ENCODE measurements at regions not wholly inside any gene's neighbourhood (a gene's known extent, or its start where the extent isn't known, plus 50 kb on each side); places are given as distances from the start of the nearest gene placed in this dataset.

- ATAC-seq (no peak), DNase-seq (ENCODE audit: low spot score in 2 of 2) (no peak)
- Mint-ChIP-seq H3K9me3 (no peaks in the 10 kb centered on the region), H3K27ac (no peak overlapping the region), H3K36me3 (no peaks in the 10 kb centered on the region)
Observed at GRCh38 chr2:129794540-129794939, 184.9 kb upstream of the RAB6C start.

- no peaks in the 10 kb centered on the region for H3K36me3 Mint-ChIP-seq
- ATAC-seq = no peak
Observed at GRCh38 chr2:129796225-129796624, 183.2 kb upstream of the RAB6C start.

GRCh38 chr2:129796801-129797488 is 182.5 kb upstream of the RAB6C start:
- ATAC-seq (no peak), DNase-seq (ENCODE audit: low spot score in 2 of 2) (no peak)
- peak overlapping the region in 1 of 2 donors; percentile 50 for H3K27ac Mint-ChIP-seq
- no peaks in the 10 kb centered on the region for H3K36me3 Mint-ChIP-seq
- no peaks in the 10 kb centered on the region for H3K9me3 Mint-ChIP-seq

More at GRCh38 chr2:129796225-129796624, 183.2 kb upstream of the RAB6C start:
- H3K27ac Mint-ChIP-seq = no peak overlapping the region
- no peak for DNase-seq (ENCODE audit: low spot score in 2 of 2)
- H3K9me3 Mint-ChIP-seq = no peaks in the 10 kb centered on the region

- no peaks in the 10 kb centered on the region for H3K9me3 Mint-ChIP-seq
- H3K27ac Mint-ChIP-seq = peak overlapping the region in 1 of 2 donors; percentile 36
- DNase-seq (ENCODE audit: low spot score in 2 of 2) = no peak
- ATAC-seq = no peak
- no peaks in the 10 kb centered on the region for H3K36me3 Mint-ChIP-seq
Observed at GRCh38 chr2:129797489-129798300, 181.8 kb upstream of the RAB6C start.

- ATAC-seq = no peak
- Mint-ChIP-seq H3K9me3 (no peaks in the 10 kb centered on the region), H3K27ac (peak overlapping the region in 1 of 2 donors; percentile 47), H3K36me3 (no peaks in the 10 kb centered on the region)
- no peak for DNase-seq (ENCODE audit: low spot score in 2 of 2)
Observed at GRCh38 chr2:129798301-129798581, 181.2 kb upstream of the RAB6C start.

GRCh38 chr2:129798626-129799025 is 180.8 kb upstream of the RAB6C start:
- Mint-ChIP-seq H3K36me3 (no peaks in the 10 kb centered on the region), H3K9me3 (no peaks in the 10 kb centered on the region), H3K27ac (no peak overlapping the region)
- no peak for ATAC-seq
- no peak for DNase-seq (ENCODE audit: low spot score in 2 of 2)

- Mint-ChIP-seq H3K36me3 (no peaks in the 10 kb centered on the region), H3K9me3 (no peaks in the 10 kb centered on the region), H3K27ac (no peak overlapping the region)
- no peak for DNase-seq (ENCODE audit: low spot score in 2 of 2)
- ATAC-seq = no peak
Observed at GRCh38 chr2:129799036-129799958, 180.2 kb upstream of the RAB6C start.

- ATAC-seq (no peak), DNase-seq (ENCODE audit: low spot score in 2 of 2) (no peak)
- Mint-ChIP-seq H3K27ac (no peak overlapping the region), H3K36me3 (no peaks in the 10 kb centered on the region), H3K9me3 (no peaks in the 10 kb centered on the region)
Observed at GRCh38 chr2:129800285-129800684, 179.2 kb upstream of the RAB6C start.

- DNase-seq (ENCODE audit: low spot score in 2 of 2) = no peak
- no peak for ATAC-seq
Observed at GRCh38 chr2:129800686-129801085, 178.8 kb upstream of the RAB6C start.

GRCh38 chr2:129801575-129801974 is 177.9 kb upstream of the RAB6C start:
- H3K9me3 Mint-ChIP-seq = no peaks in the 10 kb centered on the region
- ATAC-seq (no peak), DNase-seq (ENCODE audit: low spot score in 2 of 2) (no peak)
- no peak overlapping the region for H3K27ac Mint-ChIP-seq
- no peaks in the 10 kb centered on the region for H3K36me3 Mint-ChIP-seq

More at GRCh38 chr2:129800686-129801085, 178.8 kb upstream of the RAB6C start:
- Mint-ChIP-seq H3K27ac (no peak overlapping the region), H3K36me3 (no peaks in the 10 kb centered on the region), H3K9me3 (no peaks in the 10 kb centered on the region)

- DNase-seq (ENCODE audit: low spot score in 2 of 2) (no peak), ATAC-seq (no peak)
- no peaks in the 10 kb centered on the region for H3K9me3 Mint-ChIP-seq
- no peaks in the 10 kb centered on the region for H3K36me3 Mint-ChIP-seq
- H3K27ac Mint-ChIP-seq = no peak overlapping the region
Observed at GRCh38 chr2:129802290-129802689, 177.2 kb upstream of the RAB6C start.

- no peaks in the 10 kb centered on the region for H3K36me3 Mint-ChIP-seq
- H3K27ac Mint-ChIP-seq = no peak overlapping the region
- H3K9me3 Mint-ChIP-seq = no peaks in the 10 kb centered on the region
- no peak for ATAC-seq
- DNase-seq (ENCODE audit: low spot score in 2 of 2) = no peak
Observed at GRCh38 chr2:129803032-129803431, 176.4 kb upstream of the RAB6C start.

- H3K9me3 Mint-ChIP-seq = no peaks in the 10 kb centered on the region
- no peaks in the 10 kb centered on the region for H3K36me3 Mint-ChIP-seq
- DNase-seq (ENCODE audit: low spot score in 2 of 2) (no peak), ATAC-seq (no peak)
- no peak overlapping the region for H3K27ac Mint-ChIP-seq
Observed at GRCh38 chr2:129803871-129804270, 175.6 kb upstream of the RAB6C start.

GRCh38 chr2:129805899-129806298 is 173.6 kb upstream of the RAB6C start:
- no peaks in the 10 kb centered on the region for H3K36me3 Mint-ChIP-seq
- DNase-seq (ENCODE audit: low spot score in 2 of 2) (no peak), ATAC-seq (no peak)
- no peaks in the 10 kb centered on the region for H3K9me3 Mint-ChIP-seq
- H3K27ac Mint-ChIP-seq = no peak overlapping the region

- H3K9me3 Mint-ChIP-seq = no peaks in the 10 kb centered on the region
Observed at GRCh38 chr2:129806317-129806716, 173.1 kb upstream of the RAB6C start.

GRCh38 chr2:129806990-129807389 is 172.5 kb upstream of the RAB6C start:
- H3K36me3 Mint-ChIP-seq = no peaks in the 10 kb centered on the region
- no peaks in the 10 kb centered on the region for H3K9me3 Mint-ChIP-seq
- no peak for ATAC-seq
- DNase-seq (ENCODE audit: low spot score in 2 of 2) = no peak
- H3K27ac Mint-ChIP-seq = no peak overlapping the region

More at GRCh38 chr2:129806317-129806716, 173.1 kb upstream of the RAB6C start:
- DNase-seq (ENCODE audit: low spot score in 2 of 2) (no peak), ATAC-seq (no peak)
- H3K27ac Mint-ChIP-seq = no peak overlapping the region
- no peaks in the 10 kb centered on the region for H3K36me3 Mint-ChIP-seq

All from activated naive CD4-positive, alpha-beta T cell treated with anti-CD3 and anti-CD28 coated beads, Interleukin-2, amount 50 U/mL, for 72 hours (primary cell).